Esophagus squamous epithelium (tissue), 5 donors: ENCODE measurements at regions not wholly inside any gene's neighbourhood (a gene's known extent, or its start where the extent isn't known, plus 50 kb on each side); places are given as distances from the start of the nearest gene placed in this dataset.
A peak's percentile ranks its signal among the peaks of the same experiment; 100 is the strongest.

Source experiments
- DNase-seq: peaks from one replicate; lab custom pipeline; 2025; lab: John Stamatoyannopoulos, UW
- H3K27ac ChIP-seq, 4 donors: fragments of 200-600 bp; sonication (generic); one replicate each; pipeline ENCODE4 v1.5.1; 2016 to 2019; ENCODE audit warnings: mild to moderate bottlenecking in 1 of 4
- H3K27me3 ChIP-seq, 4 donors: fragments of 200-600 bp; sonication (generic); 1 replicate in 3 of 4; 2 replicates in 1 of 4; pipeline versions ENCODE4 v1.5.1 to v1.6.0; 2017 to 2021; ENCODE audit warnings: antibody characterized with exemption in 1 of 4
- H3K36me3 ChIP-seq, 3 donors: fragments of 200-600 bp; sonication (generic); one replicate each; pipeline ENCODE4 v1.5.1; 2016 to 2019
- H3K4me1 ChIP-seq, 3 donors: fragments of 200-600 bp; sonication (generic); one replicate each; pipeline ENCODE4 v1.5.1; 2017 to 2019
- H3K4me3 ChIP-seq, 4 donors: fragments of 200-600 bp; sonication (generic); 1 replicate in 3 of 4; 2 replicates in 1 of 4; pipeline ENCODE4 v1.5.1; 2016 to 2019; ENCODE audit warnings: mild to moderate bottlenecking in 2 of 4, moderate library complexity in 1 of 4
- H3K9me3 ChIP-seq, 3 donors: fragments of 200-600 bp; sonication (generic); one replicate each; pipeline ENCODE4 v1.5.1; 2016 to 2019
- POLR2A ChIP-seq, 4 donors: fragments of 450-650 bp; IDR thresholded peaks; one replicate each; pipeline ENCODE4 v1.6.1; 2017; ENCODE audit warnings: antibody characterized with exemption in 4 of 4, mild to moderate bottlenecking in 4 of 4, moderate library complexity in 3 of 4
- WGBS, 2 donors: methylation state at CpG; one replicate each; pipeline ENCODE4 v1.1.5; 2018; 5-methylcytosine and 5-hydroxymethylcytosine counted together
- intact Hi-C: fragments of 100-400 bp; cut with DNase I; formaldehyde crosslinking; loops from one replicate; pipeline ENCODE4 v1.15.0; 2022
- TF ChIP-seq, protein P1 (sequence below), 6 experiments: fragments of 450-650 bp in 4 of 6; fragments of 200-600 bp in 2 of 6; sonication (generic) in 2 of 6; IDR thresholded peaks; one replicate each; pipeline ENCODE4 v1.5.1; 2016 to 2019; ENCODE audit warnings: antibody characterized with exemption in 6 of 6, mild to moderate bottlenecking in 4 of 6, moderate library complexity in 4 of 6
- donor health status: DM: yes; HTN: yes; CAD: no.

DNA sequence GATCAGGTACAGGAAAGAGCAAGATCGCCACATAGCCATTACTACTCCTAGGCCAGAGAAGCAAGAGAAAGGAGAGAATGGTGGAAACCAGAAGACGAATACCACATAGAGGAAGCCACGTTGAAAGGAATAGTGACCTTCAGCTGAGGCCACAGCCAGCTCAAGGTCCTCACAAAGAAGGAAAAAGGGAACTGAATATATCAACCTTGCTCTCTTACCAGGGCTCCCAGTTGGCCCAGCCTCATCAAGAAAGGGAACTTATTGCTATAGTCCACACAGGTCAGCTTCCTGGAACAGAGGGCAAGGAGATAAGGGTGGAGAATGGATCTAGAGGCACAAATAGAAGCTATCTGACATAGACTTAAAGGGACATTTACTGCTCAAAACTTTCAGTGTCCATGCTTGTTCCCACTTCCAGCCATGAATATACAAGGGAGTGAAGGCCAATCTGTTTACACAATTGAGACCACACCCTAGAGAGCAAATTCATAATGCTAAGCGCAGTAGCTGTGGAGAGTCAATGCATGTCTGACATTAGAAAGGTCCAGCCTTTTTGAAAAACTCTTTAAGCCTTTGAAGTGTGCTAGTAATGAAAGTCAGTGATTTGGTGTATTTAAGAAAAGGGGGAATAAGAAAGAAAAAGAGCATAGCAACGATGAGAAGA lies 120.7 kb upstream of the ZC3H11B start:
- no peak for DNase-seq
- no peaks in the 10 kb centered on the region for H3K36me3 ChIP-seq
- H3K27ac ChIP-seq: no peak overlapping the region
- TF ChIP-seq, protein P1, sequence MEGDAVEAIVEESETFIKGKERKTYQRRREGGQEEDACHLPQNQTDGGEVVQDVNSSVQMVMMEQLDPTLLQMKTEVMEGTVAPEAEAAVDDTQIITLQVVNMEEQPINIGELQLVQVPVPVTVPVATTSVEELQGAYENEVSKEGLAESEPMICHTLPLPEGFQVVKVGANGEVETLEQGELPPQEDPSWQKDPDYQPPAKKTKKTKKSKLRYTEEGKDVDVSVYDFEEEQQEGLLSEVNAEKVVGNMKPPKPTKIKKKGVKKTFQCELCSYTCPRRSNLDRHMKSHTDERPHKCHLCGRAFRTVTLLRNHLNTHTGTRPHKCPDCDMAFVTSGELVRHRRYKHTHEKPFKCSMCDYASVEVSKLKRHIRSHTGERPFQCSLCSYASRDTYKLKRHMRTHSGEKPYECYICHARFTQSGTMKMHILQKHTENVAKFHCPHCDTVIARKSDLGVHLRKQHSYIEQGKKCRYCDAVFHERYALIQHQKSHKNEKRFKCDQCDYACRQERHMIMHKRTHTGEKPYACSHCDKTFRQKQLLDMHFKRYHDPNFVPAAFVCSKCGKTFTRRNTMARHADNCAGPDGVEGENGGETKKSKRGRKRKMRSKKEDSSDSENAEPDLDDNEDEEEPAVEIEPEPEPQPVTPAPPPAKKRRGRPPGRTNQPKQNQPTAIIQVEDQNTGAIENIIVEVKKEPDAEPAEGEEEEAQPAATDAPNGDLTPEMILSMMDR (IDR thresholded peaks at IDR 0.05): no peak
- TF ChIP-seq POLR2A (IDR thresholded peaks at IDR 0.05): no peak
- no peaks in the 10 kb centered on the region for H3K4me1 ChIP-seq
- no peak overlapping the region for H3K4me3 ChIP-seq
- WGBS, 2 donors: 43 to 60% methylated on average over 5 of the region's 5 CpGs
- H3K9me3 ChIP-seq: no peaks in the 10 kb centered on the region
- no peaks in the 10 kb centered on the region for H3K27me3 ChIP-seq
- intact Hi-C loops: no loop called here

DNA sequence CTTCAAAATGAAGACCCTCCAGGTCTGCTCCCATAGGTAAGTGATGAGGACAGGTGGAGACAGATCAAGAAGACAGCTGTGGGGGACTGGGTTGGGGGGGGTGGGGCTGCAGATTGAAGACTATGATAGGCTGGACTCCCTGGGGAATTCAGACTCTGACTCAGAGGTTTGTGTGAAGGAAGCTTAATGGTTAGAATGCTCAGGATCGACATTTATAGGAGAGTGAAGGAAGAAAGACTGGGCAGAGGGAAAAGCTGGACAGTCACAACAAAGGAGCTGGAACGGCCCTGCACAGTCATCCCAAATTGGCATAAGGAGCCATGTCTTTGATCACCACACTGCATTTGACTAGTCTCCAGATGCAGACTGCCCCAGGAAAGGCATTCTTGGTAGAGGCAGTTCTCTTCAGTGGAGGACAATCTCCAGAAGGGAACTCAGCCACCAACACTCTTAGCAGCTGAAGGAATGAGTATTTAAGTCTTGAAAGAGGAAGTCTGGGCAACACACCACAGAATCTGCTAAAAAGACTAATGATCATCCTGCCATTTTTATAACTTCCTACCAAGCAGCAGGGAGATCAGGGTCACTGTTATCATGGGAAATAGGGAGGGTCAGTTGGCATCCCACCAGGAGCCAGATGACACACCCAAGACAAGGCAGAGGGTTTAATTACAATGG lies 120.0 kb upstream of the ZC3H11B start:
- Histone ChIP-seq H3K4me1 (no peaks in the 10 kb centered on the region), H3K9me3 (no peaks in the 10 kb centered on the region), H3K4me3 (no peak overlapping the region), H3K27me3 (no peaks in the 10 kb centered on the region), H3K27ac (no peak overlapping the region), H3K36me3 (no peaks in the 10 kb centered on the region)
- no peak for DNase-seq
- 42 to 67% methylated on average over 2 of the region's 2 CpGs for WGBS, 2 donors
- TF ChIP-seq, protein P1 (IDR thresholded peaks at IDR 0.05): no peak
- TF ChIP-seq POLR2A (IDR thresholded peaks at IDR 0.05): no peak
- intact Hi-C loops: no loop called here

DNA sequence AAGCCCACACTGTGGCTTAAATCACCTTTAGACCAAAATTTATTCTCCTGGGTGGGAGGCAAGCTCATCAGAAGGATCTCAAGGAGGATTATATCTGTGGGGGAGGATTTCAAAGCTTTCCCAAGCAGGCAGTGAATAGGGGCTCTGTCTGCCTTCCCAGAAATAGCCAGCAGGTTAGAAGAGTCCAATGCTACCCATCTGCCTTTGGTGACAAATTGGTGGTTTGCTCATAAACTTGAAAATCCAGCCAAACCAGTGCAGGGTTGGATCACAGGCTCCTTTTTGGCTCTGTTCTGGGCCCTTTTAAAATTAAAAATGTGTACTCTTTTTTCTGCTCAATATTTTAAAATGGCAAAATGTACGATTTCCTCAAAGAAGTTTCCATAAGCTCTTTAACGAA lies 118.9 kb upstream of the ZC3H11B start:
- H3K27ac ChIP-seq: no peak overlapping the region
- H3K9me3 ChIP-seq: peaks cover 0 to 7% (median 4%) of the 10 kb centered on the region in 3 donors
- intact Hi-C loops: no loop called here
- WGBS, 2 donors: 61 to 73% methylated on average over 2 of the region's 2 CpGs
- H3K36me3 ChIP-seq: no peaks in the 10 kb centered on the region
- no peak for DNase-seq
- TF ChIP-seq POLR2A (IDR thresholded peaks at IDR 0.05): no peak
- TF ChIP-seq, protein P1 (IDR thresholded peaks at IDR 0.05): peak in 1 of 6 experiments; percentile 18
- H3K4me3 ChIP-seq: no peak overlapping the region
- H3K4me1 ChIP-seq: no peaks in the 10 kb centered on the region
- no peaks in the 10 kb centered on the region for H3K27me3 ChIP-seq

DNA sequence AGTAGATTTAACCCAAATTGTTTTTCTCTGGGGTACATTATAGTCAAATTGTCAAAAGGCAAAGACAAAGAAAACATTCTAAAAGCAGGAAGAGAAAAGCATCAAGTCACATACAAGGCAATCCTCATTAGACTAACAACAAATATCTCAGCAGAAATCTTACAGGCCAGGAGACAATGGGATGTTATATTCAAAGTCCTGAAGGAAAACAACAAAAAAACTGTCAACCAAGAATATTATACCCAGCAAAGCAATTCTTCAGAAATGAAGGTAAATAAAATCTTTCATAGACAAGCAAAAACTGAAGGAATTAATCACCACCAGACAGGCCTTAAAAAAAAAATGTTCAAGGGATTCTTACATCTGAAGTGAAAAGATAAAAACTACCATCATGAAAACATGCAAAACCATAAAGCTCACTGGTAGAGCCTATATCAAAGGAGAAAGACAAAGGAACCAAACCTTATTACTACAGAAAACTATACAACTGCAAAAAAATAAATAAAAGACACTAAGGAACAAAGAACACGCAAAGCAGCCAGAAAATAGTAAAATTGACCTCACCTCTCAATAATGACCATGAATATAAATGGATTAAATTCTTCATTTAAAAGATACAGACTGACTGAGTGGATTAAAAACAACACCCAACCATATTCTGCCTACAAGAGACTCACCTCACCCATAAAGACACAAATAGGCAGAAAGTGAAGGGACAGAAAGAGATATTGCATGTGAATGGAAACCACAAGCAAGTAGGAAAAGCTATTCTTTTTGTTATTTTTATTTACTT lies 113.8 kb upstream of the ZC3H11B start:
- H3K9me3 ChIP-seq: peaks cover 0 to 28% (median 12%) of the 10 kb centered on the region in 3 donors
- H3K36me3 ChIP-seq: no peaks in the 10 kb centered on the region
- DNase-seq: no peak
- WGBS, 2 donors: 88 to 91% methylated on average over 1 of the region's 1 CpG
- intact Hi-C loops: no loop called here
- no peaks in the 10 kb centered on the region for H3K4me1 ChIP-seq
- H3K4me3 ChIP-seq: no peak overlapping the region
- H3K27me3 ChIP-seq: no peaks in the 10 kb centered on the region
- no peak overlapping the region for H3K27ac ChIP-seq
- TF ChIP-seq, protein P1 (IDR thresholded peaks at IDR 0.05): no peak
- TF ChIP-seq POLR2A (IDR thresholded peaks at IDR 0.05): no peak

DNA sequence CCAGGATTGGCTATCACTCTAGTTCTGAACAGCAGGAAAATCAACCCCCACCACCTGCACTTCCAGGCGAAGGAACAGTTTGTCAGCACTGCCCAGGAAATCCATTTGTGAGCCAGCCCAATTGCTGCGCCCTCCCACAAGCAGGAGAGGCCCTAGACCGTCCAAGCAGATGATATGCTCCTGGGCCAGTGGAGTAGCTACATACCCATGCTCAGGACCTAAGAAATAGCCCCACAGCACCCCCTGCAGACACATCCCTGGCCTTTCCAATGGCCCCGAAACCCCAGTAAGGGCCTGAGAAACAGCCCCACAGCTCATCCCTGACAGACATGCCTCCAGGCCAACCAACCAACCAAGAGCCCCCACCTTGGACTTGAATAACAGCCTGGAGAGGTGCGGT lies 111.5 kb upstream of the ZC3H11B start:
- H3K9me3 ChIP-seq: peaks cover 0 to 28% (median 12%) of the 10 kb centered on the region in 3 donors
- no peak overlapping the region for H3K27ac ChIP-seq
- H3K4me1 ChIP-seq: no peaks in the 10 kb centered on the region
- H3K36me3 ChIP-seq: no peaks in the 10 kb centered on the region
- H3K4me3 ChIP-seq: no peak overlapping the region
- intact Hi-C loops: no loop called here
- no peaks in the 10 kb centered on the region for H3K27me3 ChIP-seq
- no peak for DNase-seq
- 80% methylated on average over 2 of the region's 5 CpGs; no CpG with 5 or more reads in 1 of the 2 donors for WGBS, 2 donors
- TF ChIP-seq, protein P1 (IDR thresholded peaks at IDR 0.05): no peak
- TF ChIP-seq POLR2A (IDR thresholded peaks at IDR 0.05): no peak
